MM.1S (cell line): ENCODE measurements at regions not wholly inside any gene's neighbourhood (a gene's known extent, or its start where the extent isn't known, plus 50 kb on each side); places are given as distances from the start of the nearest gene placed in this dataset.
"Not testable (repeated sequence)": the region's sequence is repeated elsewhere in the genome, so short reads cannot be mapped to it uniquely, and the experiment has no call there.

Experiments
- DNase-seq: peaks from one replicate; pipeline ENCODE4 v3.0.0-alpha.2; 2015
- H2AFZ ChIP-seq: fragments of 300-600 bp; sonication (generic); 2 replicates; pipeline ENCODE4 v1.6.0; 2016; ENCODE audit warnings: antibody characterized with exemption, low read length
- H3F3A ChIP-seq: fragments of 300-600 bp; sonication (generic); 2 replicates; pipeline ENCODE4 v1.6.1; 2016; ENCODE audit warnings: mild to moderate bottlenecking, antibody characterized with exemption, low read length, moderate library complexity, mixed read lengths; ENCODE audit not compliant: insufficient read depth
- H3K27ac ChIP-seq: fragments of 300-600 bp; sonication (generic); 2 replicates; pipeline ENCODE4 v1.5.1; 2016; ENCODE audit warnings: mild to moderate bottlenecking, low read length
- H3K27me3 ChIP-seq: fragments of 300-600 bp; sonication (generic); replicated peaks from 2 replicates; pipeline ENCODE4 v1.6.0; 2016; ENCODE audit warnings: low read length; ENCODE audit not compliant: insufficient read depth
- H3K36me3 ChIP-seq: fragments of 300-600 bp; sonication (generic); replicated peaks from 2 replicates; pipeline ENCODE4 v1.6.1; 2016; ENCODE audit warnings: mild to moderate bottlenecking, low read length, mixed read lengths; ENCODE audit not compliant: insufficient read depth
- H3K4me1 ChIP-seq: fragments of 300-600 bp; sonication (generic); 2 replicates; pipeline ENCODE4 v1.6.1; 2016; ENCODE audit warnings: low read length, mixed read lengths
- H3K4me2 ChIP-seq: fragments of 300-600 bp; sonication (generic); 2 replicates; pipeline ENCODE4 v1.6.0; 2016; ENCODE audit warnings: low read depth, low read length
- H3K4me3 ChIP-seq: fragments of 300-600 bp; sonication (generic); 2 replicates; pipeline ENCODE4 v1.5.1; 2016; ENCODE audit warnings: low read length, mixed read lengths
- H3K79me2 ChIP-seq: fragments of 300-600 bp; sonication (generic); 2 replicates; pipeline ENCODE4 v1.6.1; 2016; ENCODE audit warnings: mixed run types, low read length, mixed read lengths
- H3K9ac ChIP-seq: fragments of 300-600 bp; sonication (generic); 2 replicates; pipeline ENCODE4 v1.6.1; 2016; ENCODE audit warnings: low read length, mixed read lengths
- H3K9me2 ChIP-seq: fragments of 300-600 bp; sonication (generic); replicated peaks from 2 replicates; pipeline ENCODE4 v1.6.1; 2016; ENCODE audit warnings: mild to moderate bottlenecking, low read length, mixed read lengths; ENCODE audit not compliant: insufficient read depth
- H3K9me3 ChIP-seq: fragments of 300-600 bp; sonication (generic); replicated peaks from 2 replicates; pipeline ENCODE4 v1.6.1; 2016; ENCODE audit warnings: mild to moderate bottlenecking, low read length, mixed read lengths; ENCODE audit not compliant: insufficient read depth
- H4K20me1 ChIP-seq: fragments of 300-600 bp; sonication (generic); 2 replicates; pipeline ENCODE4 v1.6.1; 2016; ENCODE audit warnings: mild to moderate bottlenecking, low read length, moderate library complexity, mixed read lengths; ENCODE audit not compliant: insufficient read depth
- CTCF ChIP-seq: fragments of 300-600 bp; sonication (generic); IDR thresholded peaks from 2 replicates; pipeline ENCODE4 v1.5.1; 2016; ENCODE audit warnings: antibody characterized with exemption, low read length, mixed read lengths
- EZH2 ChIP-seq: fragments of 300-600 bp; sonication (generic); optimal IDR thresholded peaks from 2 replicates; pipeline ENCODE3; 2017; ENCODE audit warnings: low read depth, mild to moderate bottlenecking, antibody characterized with exemption, low read length, mixed read lengths
- EZH2phosphoT487 ChIP-seq: fragments of 300-600 bp; sonication (generic); IDR thresholded peaks from 2 replicates; pipeline ENCODE4 v1.6.1; 2018; ENCODE audit warnings: antibody characterized with exemption, low read length

DNA sequence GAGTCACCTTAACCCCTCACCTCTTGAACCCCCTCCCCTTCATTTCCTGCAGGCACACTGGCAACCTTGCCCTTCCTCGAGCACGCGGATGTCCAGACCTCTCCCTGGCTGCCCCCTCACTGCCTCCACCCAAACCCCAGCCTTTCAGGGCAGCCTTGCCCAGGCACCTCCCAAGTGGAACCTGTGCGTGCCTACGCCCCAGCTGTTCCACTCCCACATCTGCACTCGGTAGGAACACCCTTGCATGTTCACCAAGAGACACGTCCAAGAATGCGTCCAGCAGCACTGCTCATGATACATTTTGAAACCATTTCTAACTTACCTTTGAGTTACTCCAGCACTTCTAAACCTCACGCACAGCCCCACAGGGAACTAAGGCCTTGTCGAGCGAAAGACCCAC, 93.8 kb upstream of the YWHAQ start:
- TF ChIP-seq EZH2phosphoT487 (no peak), EZH2 (no peak), CTCF (no peak)
- H3K36me3 ChIP-seq, result no peaks in the 10 kb centered on the region
- H3K4me2 ChIP-seq, result no peak overlapping the region
- no peak overlapping the region for H3K27ac ChIP-seq
- no peaks in the 10 kb centered on the region for H3K4me1 ChIP-seq
- H3F3A ChIP-seq, result no peaks in the 10 kb centered on the region
- no peaks in the 10 kb centered on the region for H3K79me2 ChIP-seq
- H2AFZ ChIP-seq, result no peak overlapping the region
- H4K20me1 ChIP-seq, result no peaks in the 10 kb centered on the region
- no peak for DNase-seq
- no peak overlapping the region for H3K4me3 ChIP-seq
- no peak overlapping the region for H3K9ac ChIP-seq
- no peaks in the 10 kb centered on the region for H3K9me3 ChIP-seq
- H3K27me3 ChIP-seq, result no peaks in the 10 kb centered on the region
- no peaks in the 10 kb centered on the region for H3K9me2 ChIP-seq

DNA sequence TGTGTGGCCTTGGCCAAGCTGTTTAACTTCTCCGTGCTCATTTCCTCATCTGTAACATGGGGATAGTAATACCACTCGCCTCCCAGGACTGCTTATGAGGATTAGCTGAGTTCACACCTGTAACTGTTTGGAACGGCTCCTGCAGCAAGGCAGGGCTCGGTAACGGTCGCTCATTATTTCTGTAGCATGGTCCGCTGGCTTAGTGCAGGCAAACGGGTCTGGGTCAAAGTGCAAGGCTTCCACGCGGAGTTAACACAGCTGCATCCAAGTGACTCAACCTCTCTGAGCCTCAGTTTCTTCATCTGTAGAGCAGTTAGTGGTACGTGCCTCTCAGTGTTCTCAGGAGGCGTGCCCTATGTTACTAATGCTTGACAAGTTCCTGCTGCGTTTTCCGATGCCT, 94.3 kb upstream of the YWHAQ start:
- H3K9ac ChIP-seq, result no peak overlapping the region

DNA sequence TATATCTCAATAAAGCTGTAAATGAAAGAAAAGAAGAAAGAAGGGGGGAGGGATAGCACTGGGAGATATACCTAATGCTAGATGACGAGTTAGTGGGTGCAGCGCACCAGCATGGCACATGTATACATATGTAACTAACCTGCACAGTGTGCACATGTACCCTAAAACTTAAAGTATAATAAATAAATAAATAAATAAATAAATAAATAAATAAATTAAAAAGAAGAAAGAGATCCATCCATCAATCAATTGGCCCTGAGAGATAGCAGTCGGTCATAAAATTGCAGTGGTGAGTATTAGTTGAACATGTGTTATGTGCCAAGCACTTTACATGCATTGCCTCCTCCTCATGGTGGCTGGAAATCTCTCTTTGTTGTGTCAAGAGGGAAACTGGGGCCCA, 95.2 kb upstream of the YWHAQ start:
- H3K27me3 ChIP-seq, H3K4me1 ChIP-seq, H3K9ac ChIP-seq, H3K9me3 ChIP-seq, H2AFZ ChIP-seq, H3K79me2 ChIP-seq, H3K4me3 ChIP-seq, H3K27ac ChIP-seq, H3K4me2 ChIP-seq, DNase-seq, H4K20me1 ChIP-seq, H3K36me3 ChIP-seq, H3K9me2 ChIP-seq, H3F3A ChIP-seq: not testable (repeated sequence)

More for the DNA sequence above, 94.3 kb upstream of the YWHAQ start:
- H3K79me2 ChIP-seq, result no peaks in the 10 kb centered on the region
- H3K4me3 ChIP-seq, result no peak overlapping the region
- no peaks in the 10 kb centered on the region for H3F3A ChIP-seq
- H2AFZ ChIP-seq, result no peak overlapping the region
- no peak for TF ChIP-seq CTCF
- no peak for TF ChIP-seq EZH2
- TF ChIP-seq EZH2phosphoT487, result no peak
- no peaks in the 10 kb centered on the region for H4K20me1 ChIP-seq
- no peaks in the 10 kb centered on the region for H3K27me3 ChIP-seq
- H3K36me3 ChIP-seq, result no peaks in the 10 kb centered on the region
- DNase-seq, result no peak
- no peaks in the 10 kb centered on the region for H3K9me3 ChIP-seq
- no peaks in the 10 kb centered on the region for H3K4me1 ChIP-seq
- H3K27ac ChIP-seq, result no peak overlapping the region
- H3K9me2 ChIP-seq, result no peaks in the 10 kb centered on the region
- H3K4me2 ChIP-seq, result no peak overlapping the region

- H3K27me3 ChIP-seq, H3F3A ChIP-seq, H3K9me3 ChIP-seq, H3K27ac ChIP-seq, H3K4me2 ChIP-seq, H3K79me2 ChIP-seq, H4K20me1 ChIP-seq, H3K4me1 ChIP-seq, H3K36me3 ChIP-seq, DNase-seq, H3K4me3 ChIP-seq, H3K9me2 ChIP-seq, H2AFZ ChIP-seq, H3K9ac ChIP-seq: not testable (repeated sequence)
Measured at GRCh38 chr2:9730523-9730922, 99.7 kb upstream of the YWHAQ start.
